C4-2B (cell line): ENCODE measurements at regions not wholly inside any gene's neighbourhood (a gene's known extent, or its start where the extent isn't known, plus 50 kb on each side); places are given as distances from the start of the nearest gene placed in this dataset.

Experiments used
- CTCF ChIP-seq: fragments of 450-650 bp; conservative IDR thresholded peaks from 2 replicates; pipeline ENCODE4 v1.5.1; 2017; ENCODE audit warnings: mild to moderate bottlenecking
- ZFX ChIP-seq: fragments of 450-650 bp; IDR thresholded peaks from 2 replicates; pipeline ENCODE4 v1.6.1; 2017

- TF ChIP-seq CTCF (no peak), ZFX (no peak)
These were observed 150.4 kb downstream of the DNAJB6 start for GRCh38 chr7:157487046-157487770.
